HG02588 (cell line): ENCODE measurements at regions not wholly inside any gene's neighbourhood (a gene's known extent, or its start where the extent isn't known, plus 50 kb on each side); places are given as distances from the start of the nearest gene placed in this dataset.

Source experiments
- ATAC-seq: cut with Tn5 transposase; IDR thresholded peaks from one replicate; pipeline ENCODE4 v1.9.1; 2021; ENCODE audit warnings: mild to moderate bottlenecking, moderate library complexity; ENCODE audit not compliant: unreplicated experiment

- ATAC-seq = peak; percentile 78
Measured at GRCh38 chr2:235390108-235390815, 103.6 kb upstream of the AGAP1 start.

GRCh38 chr2:235390816-235391194 is 103.0 kb upstream of the AGAP1 start:
- ATAC-seq = no peak

GRCh38 chr2:235391921-235392615 is 101.8 kb upstream of the AGAP1 start:
- no peak for ATAC-seq

GRCh38 chr2:235394278-235394828 is 99.5 kb upstream of the AGAP1 start:
- no peak for ATAC-seq

GRCh38 chr2:235396071-235396846 is 97.6 kb upstream of the AGAP1 start:
- ATAC-seq = no peak

GRCh38 chr2:235398321-235398720 is 95.5 kb upstream of the AGAP1 start:
- ATAC-seq = no peak

GRCh38 chr2:235399895-235400294 is 93.9 kb upstream of the AGAP1 start:
- ATAC-seq = no peak

GRCh38 chr2:235402422-235402821 is 91.4 kb upstream of the AGAP1 start:
- no peak for ATAC-seq

- ATAC-seq = no peak
Measured at GRCh38 chr2:235405612-235406361, 88.1 kb upstream of the AGAP1 start.

- ATAC-seq = no peak
Measured at GRCh38 chr2:235406430-235406829, 87.4 kb upstream of the AGAP1 start.

GRCh38 chr2:235411905-235412485 is 81.8 kb upstream of the AGAP1 start:
- no peak for ATAC-seq

GRCh38 chr2:235413064-235413463 is 80.8 kb upstream of the AGAP1 start:
- ATAC-seq = no peak

GRCh38 chr2:235414422-235414821 is 79.4 kb upstream of the AGAP1 start:
- ATAC-seq = no peak

GRCh38 chr2:235416858-235417499 is 76.9 kb upstream of the AGAP1 start:
- no peak for ATAC-seq

GRCh38 chr2:235418918-235419317 is 74.9 kb upstream of the AGAP1 start:
- no peak for ATAC-seq

- ATAC-seq = no peak
Measured at GRCh38 chr2:235419996-235420395, 73.8 kb upstream of the AGAP1 start.

- ATAC-seq = no peak
Measured at GRCh38 chr2:235421618-235422017, 72.2 kb upstream of the AGAP1 start.

- ATAC-seq = no peak
Measured at GRCh38 chr2:235430366-235431083, 63.3 kb upstream of the AGAP1 start.
